ENCODE measurements at regions not wholly inside any gene's neighbourhood (a gene's known extent, or its start where the extent isn't known, plus 50 kb on each side); places are given as distances from the start of the nearest gene placed in this dataset.
A peak's percentile ranks its signal among the peaks of the same experiment; 100 is the strongest.

- Histone ChIP-seq H3K4me3 (ENCODE audit: low read depth, low read length, poor library complexity, severe bottlenecking) (no peak overlapping the region), H3K9me3 (ENCODE audit: low read length) (no peaks in the 10 kb centered on the region), H3K27ac (ENCODE audit: low read depth, low read length, poor library complexity, severe bottlenecking) (no peak overlapping the region), H3K4me1 (ENCODE audit: insufficient read depth, low read length, poor library complexity, severe bottlenecking) (no peaks in the 10 kb centered on the region), H2AFZ (ENCODE audit: low read length) (no peak overlapping the region), H3K9me2 (ENCODE audit: insufficient read depth, low read length) (no peaks in the 10 kb centered on the region), H4K20me1 (ENCODE audit: insufficient read depth, low read length) (no peaks in the 10 kb centered on the region), H3K4me2 (ENCODE audit: low read length) (no peak overlapping the region), H3K79me2 (ENCODE audit: insufficient read depth, low read depth, low read length) (no peaks in the 10 kb centered on the region), H3K36me3 (ENCODE audit: insufficient read depth, low read length) (no peaks in the 10 kb centered on the region)
- no peak for TF ChIP-seq EZH2phosphoT487 (IDR thresholded peaks at IDR 0.05; ENCODE audit: borderline replicate concordance, low read depth, low read length)
- TF ChIP-seq CTCF (conservative IDR thresholded peaks at IDR 0.05; ENCODE audit: low read length) = no peak
- intact Hi-C loops (cut with micrococcal nuclease; ENCODE audit: unreplicated experiment) = no loop called here
- BruUV-seq (replicated peaks) = no TSS peak
- no peak for DNase-seq (ENCODE audit: low spot score)
- CTCF ChIA-PET (ENCODE audit: unreplicated experiment) = no interaction called here
- POLR2A ChIA-PET = no interaction called here
Measured at GRCh38 chr6:69623357-69623756, 173.5 kb downstream of the LMBRD1 start.

- H3K79me2 ChIP-seq (ENCODE audit: insufficient read depth, low read depth, low read length) = no peaks in the 10 kb centered on the region
- TF ChIP-seq CTCF (conservative IDR thresholded peaks at IDR 0.05; ENCODE audit: low read length) = peak; percentile 30
- TF ChIP-seq EZH2phosphoT487 (IDR thresholded peaks at IDR 0.05; ENCODE audit: borderline replicate concordance, low read depth, low read length) = no peak
- H4K20me1 ChIP-seq (ENCODE audit: insufficient read depth, low read length) = no peaks in the 10 kb centered on the region
- POLR2A ChIA-PET = no interaction called here
- no peak for DNase-seq (ENCODE audit: low spot score)
- no peak overlapping the region for H3K27ac ChIP-seq (ENCODE audit: low read depth, low read length, poor library complexity, severe bottlenecking)
- H3K36me3 ChIP-seq (ENCODE audit: insufficient read depth, low read length) = no peaks in the 10 kb centered on the region
- BruUV-seq (replicated peaks) = no TSS peak
- H3K4me2 ChIP-seq (ENCODE audit: low read length) = no peak overlapping the region
- CTCF ChIA-PET (ENCODE audit: unreplicated experiment) = no interaction called here
- H3K9me2 ChIP-seq (ENCODE audit: insufficient read depth, low read length) = no peaks in the 10 kb centered on the region
- H2AFZ ChIP-seq (ENCODE audit: low read length) = no peak overlapping the region
- H3K4me1 ChIP-seq (ENCODE audit: insufficient read depth, low read length, poor library complexity, severe bottlenecking) = no peaks in the 10 kb centered on the region
- intact Hi-C loops (cut with micrococcal nuclease; ENCODE audit: unreplicated experiment) = no loop called here
- H3K9me3 ChIP-seq (ENCODE audit: low read length) = no peaks in the 10 kb centered on the region
- no peak overlapping the region for H3K4me3 ChIP-seq (ENCODE audit: low read depth, low read length, poor library complexity, severe bottlenecking)
Measured at GRCh38 chr6:69622924-69623323, 173.9 kb downstream of the LMBRD1 start.

- BruUV-seq (replicated peaks) = no TSS peak
- Histone ChIP-seq H3K4me2 (ENCODE audit: low read length) (no peak overlapping the region), H4K20me1 (ENCODE audit: insufficient read depth, low read length) (no peaks in the 10 kb centered on the region), H3K9me3 (ENCODE audit: low read length) (no peaks in the 10 kb centered on the region), H3K79me2 (ENCODE audit: insufficient read depth, low read depth, low read length) (no peaks in the 10 kb centered on the region), H3K9me2 (ENCODE audit: insufficient read depth, low read length) (no peaks in the 10 kb centered on the region), H2AFZ (ENCODE audit: low read length) (no peak overlapping the region), H3K4me1 (ENCODE audit: insufficient read depth, low read length, poor library complexity, severe bottlenecking) (no peaks in the 10 kb centered on the region), H3K27ac (ENCODE audit: low read depth, low read length, poor library complexity, severe bottlenecking) (no peak overlapping the region), H3K4me3 (ENCODE audit: low read depth, low read length, poor library complexity, severe bottlenecking) (no peak overlapping the region), H3K36me3 (ENCODE audit: insufficient read depth, low read length) (no peaks in the 10 kb centered on the region)
- DNase-seq (ENCODE audit: low spot score) = no peak
- TF ChIP-seq CTCF (conservative IDR thresholded peaks at IDR 0.05; ENCODE audit: low read length) (no peak), EZH2phosphoT487 (IDR thresholded peaks at IDR 0.05; ENCODE audit: borderline replicate concordance, low read depth, low read length) (no peak)
- CTCF ChIA-PET (ENCODE audit: unreplicated experiment) = no interaction called here
- POLR2A ChIA-PET = no interaction called here
- intact Hi-C loops (cut with micrococcal nuclease; ENCODE audit: unreplicated experiment) = no loop called here
Measured at GRCh38 chr6:69622230-69622629, 174.6 kb downstream of the LMBRD1 start.
